ENCODE measurements at regions not wholly inside any gene's neighbourhood (a gene's known extent, or its start where the extent isn't known, plus 50 kb on each side); places are given as distances from the start of the nearest gene placed in this dataset.

GRCh38 chr16:82400046-82400445 is 226.7 kb upstream of the CDH13 start:
- Histone ChIP-seq H3K27me3 (ENCODE audit: control insufficient read depth in 2 of 2, insufficient read depth in 2 of 2, low read length in 2 of 2) (no peaks in the 10 kb centered on the region), H3K9me1 (ENCODE audit: control insufficient read depth, insufficient read depth, low read length) (no peaks in the 10 kb centered on the region), H3K9me3 (replicated peaks; ENCODE audit: control insufficient read depth, insufficient read depth, low read depth, low read length) (no peaks in the 10 kb centered on the region), H3K79me2 (ENCODE audit: control insufficient read depth, insufficient read depth, low read length) (no peaks in the 10 kb centered on the region), H3K36me3 (ENCODE audit: control insufficient read depth, insufficient read depth, low read length) (no peaks in the 10 kb centered on the region), H3K4me1 (replicated peaks in 1 of 2; ENCODE audit: control insufficient read depth in 2 of 2, insufficient read depth in 2 of 2, low read length in 2 of 2) (no peaks in the 10 kb centered on the region), H3K4me3 (no peak overlapping the region), H4K20me1 (replicated peaks; ENCODE audit: control insufficient read depth, insufficient read depth, low read length) (no peaks in the 10 kb centered on the region), H2AFZ (ENCODE audit: low read depth, low read length) (no peak overlapping the region), H3K9ac (ENCODE audit: insufficient read depth in 1 of 2, low read depth in 2 of 2, low read length in 2 of 2) (no peak overlapping the region), H3K27ac (ENCODE audit: extremely low read depth, low read depth, low read length) (no peak overlapping the region), H3K4me2 (ENCODE audit: insufficient read depth, low read length) (no peak overlapping the region)
- DNase-seq (ENCODE audit: extremely low read depth in 1 of 4, low spot score in 3 of 4) (no peak), FAIRE-seq (no peak), ATAC-seq (no peak)
- WGBS (ENCODE audit: insufficient coverage, low coverage, missing lambda C conversion rate): 0% methylated on average over 7 of the region's 8 CpGs
- ChIA-PET POLR2A (no interaction called here), CTCF (ENCODE audit: low intra/inter-chr PET ratio) (no interaction called here)
- intact Hi-C loops (cut with micrococcal nuclease) (no loop called here), in situ Hi-C loops (cut with MboI) (no loop called here)
- no TSS peak for BruUV-seq (replicated peaks)
- no peak for TF ChIP-seq SFPQ (IDR thresholded peaks at IDR 0.05; ENCODE audit: low read depth, low read length)
- no peak for TF ChIP-seq ZC3H8 (IDR thresholded peaks at IDR 0.05)
- TF ChIP-seq SETDB1 (IDR thresholded peaks at IDR 0.05; ENCODE audit: low read length): no peak
- no peak for TF ChIP-seq HDAC3 (IDR thresholded peaks at IDR 0.05; ENCODE audit: borderline replicate concordance, partially characterized antibody)
- no peak for TF ChIP-seq RERE (CRISPR knock-in tag; IDR thresholded peaks at IDR 0.05; ENCODE audit: borderline replicate concordance)
- TF ChIP-seq PHTF2 (CRISPR knock-in tag; IDR thresholded peaks at IDR 0.05): no peak
- no peak for TF ChIP-seq CTBP1 (IDR thresholded peaks at IDR 0.05; ENCODE audit: borderline replicate concordance)
- TF ChIP-seq SNIP1 (IDR thresholded peaks at IDR 0.05; ENCODE audit: low read depth): no peak
- TF ChIP-seq AFF4 (CRISPR knock-in tag; IDR thresholded peaks at IDR 0.05): no peak
- no peak for TF ChIP-seq FOXK2 (conservative IDR thresholded peaks at IDR 0.05 in 1 of 2, IDR thresholded peaks at IDR 0.05 in 1 of 2; ENCODE audit: low read depth in 2 of 2)
- TF ChIP-seq MTA2 (IDR thresholded peaks at IDR 0.05; ENCODE audit: low read depth): no peak
- TF ChIP-seq ARID1B (IDR thresholded peaks at IDR 0.05): no peak
- no peak for TF ChIP-seq CBX1 (IDR thresholded peaks at IDR 0.05; ENCODE audit: low read depth)

Data from K562 (cell line).